IPS DF 6.9 (cell line): ENCODE measurements at regions not wholly inside any gene's neighbourhood (a gene's known extent, or its start where the extent isn't known, plus 50 kb on each side); places are given as distances from the start of the nearest gene placed in this dataset.
"Not testable (repeated sequence)": the region's sequence is repeated elsewhere in the genome, so short reads cannot be mapped to it uniquely, and the experiment has no call there.

Experiments
- DNase-seq: peaks from one replicate; pipeline ENCODE4 v3.0.0-alpha.2; 2013; ENCODE audit warnings: low read depth, low spot score
- H3K27ac ChIP-seq: one replicate; pipeline ENCODE4 v1.5.1; 2013; ENCODE audit warnings: low read length, control low read depth
- H3K27me3 ChIP-seq: 2 replicates; pipeline ENCODE4 v1.6.1; 2013; ENCODE audit warnings: mild to moderate bottlenecking, low read length; ENCODE audit not compliant: control insufficient read depth, insufficient read depth
- H3K36me3 ChIP-seq: 2 replicates; pipeline ENCODE4 v1.6.1; 2013; ENCODE audit warnings: low read length; ENCODE audit not compliant: control insufficient read depth, insufficient read depth
- H3K4me1 ChIP-seq: 2 replicates; pipeline ENCODE4 v1.6.1; 2013; ENCODE audit warnings: low read length; ENCODE audit not compliant: control insufficient read depth, insufficient read depth
- H3K4me3 ChIP-seq: 2 replicates; pipeline ENCODE4 v1.5.1; 2013; ENCODE audit warnings: mild to moderate bottlenecking, low read length
- H3K9me3 ChIP-seq: 2 replicates; pipeline ENCODE4 v1.6.1; 2013; ENCODE audit warnings: low read length, inconsistent platforms; ENCODE audit not compliant: control insufficient read depth, insufficient read depth
- WGBS: extraction: QIAGEN DNeasy Blood & Tissue Kit; methylation state at CpG from one replicate; pipeline ENCODE4 v1.1.7; 2013; ENCODE audit warnings: mixed read lengths, missing lambda C conversion rate; ENCODE audit not compliant: insufficient read length, insufficient coverage; 5-methylcytosine and 5-hydroxymethylcytosine counted together

- Histone ChIP-seq H3K9me3 (no peaks in the 10 kb centered on the region), H3K4me1 (no peaks in the 10 kb centered on the region), H3K4me3 (no peak overlapping the region), H3K27me3 (no peaks in the 10 kb centered on the region), H3K36me3 (no peaks in the 10 kb centered on the region), H3K27ac (no peak overlapping the region)
- WGBS: no CpG with 5 or more reads among the region's 3 CpGs
- DNase-seq: no peak
Observed at GRCh38 chr1:234855851-234856250, 245.9 kb upstream of the IRF2BP2 start.

- H3K36me3 ChIP-seq: no peaks in the 10 kb centered on the region
- no peaks in the 10 kb centered on the region for H3K27me3 ChIP-seq
- no CpG with 5 or more reads among the region's 1 CpG for WGBS
- DNase-seq: no peak
- no peaks in the 10 kb centered on the region for H3K4me1 ChIP-seq
- H3K9me3 ChIP-seq: no peaks in the 10 kb centered on the region
- no peak overlapping the region for H3K4me3 ChIP-seq
- H3K27ac ChIP-seq: no peak overlapping the region
Observed at GRCh38 chr1:234854645-234855039, 244.7 kb upstream of the IRF2BP2 start.

- WGBS: no CpG with 5 or more reads among the region's 6 CpGs
- no peaks in the 10 kb centered on the region for H3K4me1 ChIP-seq
- H3K4me3 ChIP-seq: no peak overlapping the region
- no peaks in the 10 kb centered on the region for H3K36me3 ChIP-seq
- H3K27ac ChIP-seq: no peak overlapping the region
- no peaks in the 10 kb centered on the region for H3K9me3 ChIP-seq
- no peak for DNase-seq
- no peaks in the 10 kb centered on the region for H3K27me3 ChIP-seq
Observed at GRCh38 chr1:234853906-234854644, 244.1 kb upstream of the IRF2BP2 start.

GRCh38 chr1:234852659-234853058 lies 242.7 kb upstream of the IRF2BP2 start:
- no peaks in the 10 kb centered on the region for H3K27me3 ChIP-seq
- H3K4me3 ChIP-seq: no peak overlapping the region
- DNase-seq: no peak
- no peak overlapping the region for H3K27ac ChIP-seq
- no peaks in the 10 kb centered on the region for H3K36me3 ChIP-seq
- no peaks in the 10 kb centered on the region for H3K9me3 ChIP-seq
- no peaks in the 10 kb centered on the region for H3K4me1 ChIP-seq
- no CpG with 5 or more reads among the region's 3 CpGs for WGBS

- no peak for DNase-seq
- H3K36me3 ChIP-seq: no peaks in the 10 kb centered on the region
- H3K27ac ChIP-seq: no peak overlapping the region
- H3K4me1 ChIP-seq: no peaks in the 10 kb centered on the region
- H3K9me3 ChIP-seq: no peaks in the 10 kb centered on the region
- H3K27me3 ChIP-seq: no peaks in the 10 kb centered on the region
- no CpG with 5 or more reads among the region's 9 CpGs for WGBS
- no peak overlapping the region for H3K4me3 ChIP-seq
Observed at GRCh38 chr1:234851450-234852438, 241.8 kb upstream of the IRF2BP2 start.

GRCh38 chr1:234849832-234850231 lies 239.9 kb upstream of the IRF2BP2 start:
- no peaks in the 10 kb centered on the region for H3K36me3 ChIP-seq
- H3K27me3 ChIP-seq: no peaks in the 10 kb centered on the region
- no peak for DNase-seq
- H3K4me3 ChIP-seq: no peak overlapping the region
- no CpG with 5 or more reads among the region's 8 CpGs for WGBS
- no peak overlapping the region for H3K27ac ChIP-seq
- no peaks in the 10 kb centered on the region for H3K4me1 ChIP-seq
- no peaks in the 10 kb centered on the region for H3K9me3 ChIP-seq

GRCh38 chr1:234848972-234849649 lies 239.1 kb upstream of the IRF2BP2 start:
- Histone ChIP-seq H3K9me3 (no peaks in the 10 kb centered on the region), H3K27me3 (no peaks in the 10 kb centered on the region), H3K4me1 (no peaks in the 10 kb centered on the region), H3K4me3 (no peak overlapping the region), H3K27ac (no peak overlapping the region), H3K36me3 (no peaks in the 10 kb centered on the region)
- DNase-seq: no peak
- no CpG with 5 or more reads among the region's 6 CpGs for WGBS

GRCh38 chr1:234846813-234847212 lies 236.8 kb upstream of the IRF2BP2 start:
- H3K27ac ChIP-seq, DNase-seq, H3K4me1 ChIP-seq, H3K36me3 ChIP-seq, H3K27me3 ChIP-seq, H3K9me3 ChIP-seq, H3K4me3 ChIP-seq: not testable (repeated sequence)
- no CpG with 5 or more reads among the region's 2 CpGs for WGBS

- Histone ChIP-seq H3K4me1 (no peaks in the 10 kb centered on the region), H3K36me3 (no peaks in the 10 kb centered on the region), H3K27ac (no peak overlapping the region), H3K9me3 (no peaks in the 10 kb centered on the region), H3K27me3 (no peaks in the 10 kb centered on the region), H3K4me3 (no peak overlapping the region)
- no peak for DNase-seq
- no CpG with 5 or more reads among the region's 2 CpGs for WGBS
Observed at GRCh38 chr1:234845836-234846235, 235.9 kb upstream of the IRF2BP2 start.

- Histone ChIP-seq H3K4me1 (no peaks in the 10 kb centered on the region), H3K9me3 (peaks cover under 1% of the 10 kb centered on the region; the same call in 1 of the 2 replicates), H3K27me3 (no peaks in the 10 kb centered on the region), H3K4me3 (no peak overlapping the region), H3K36me3 (no peaks in the 10 kb centered on the region), H3K27ac (no peak overlapping the region)
- WGBS: no CpG with 5 or more reads among the region's 5 CpGs
- no peak for DNase-seq
Observed at GRCh38 chr1:234845097-234845660, 235.2 kb upstream of the IRF2BP2 start.
